ENCODE measurements at regions not wholly inside any gene's neighbourhood (a gene's known extent, or its start where the extent isn't known, plus 50 kb on each side); places are given as distances from the start of the nearest gene placed in this dataset.

DNA sequence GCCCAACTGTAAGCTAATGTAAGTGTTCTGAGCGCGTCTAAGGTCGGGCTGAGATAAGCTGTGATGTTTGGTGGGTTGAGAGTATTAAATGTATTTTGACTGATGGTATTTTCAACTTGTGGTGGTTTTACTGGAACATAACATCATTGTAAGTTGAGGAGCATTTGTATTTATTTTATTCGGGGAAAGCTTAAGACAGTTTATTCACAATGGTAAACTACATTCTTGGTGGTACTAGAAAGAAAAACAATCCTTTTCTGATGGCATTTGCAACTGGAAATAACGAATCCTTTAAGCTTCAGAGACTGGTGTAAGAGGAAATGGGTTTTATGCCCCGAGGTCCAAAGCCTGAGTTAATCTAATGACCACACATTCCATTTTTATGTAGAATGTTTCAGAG lies 283.3 kb upstream of the NETO1 start:
- no peak for ATAC-seq

DNA sequence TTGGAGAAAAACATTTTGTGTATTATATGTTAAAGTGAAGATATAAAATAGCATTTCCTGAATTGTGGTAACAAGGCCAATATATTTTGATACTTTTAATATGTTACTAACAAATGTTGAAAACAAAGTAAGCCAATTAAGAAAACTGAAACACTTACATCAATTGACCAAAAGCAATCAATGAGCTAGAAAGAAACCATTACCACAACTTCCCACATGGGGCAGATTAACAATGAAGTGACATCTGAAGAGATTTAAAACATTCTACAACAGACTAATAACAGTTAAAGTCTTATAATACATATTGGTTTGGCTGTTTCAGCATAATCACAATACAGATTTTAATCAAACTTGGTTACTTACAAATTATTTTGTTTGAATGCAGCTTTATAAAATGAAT lies 282.4 kb upstream of the NETO1 start:
- ATAC-seq = no peak
- TF ChIP-seq ZFP30 (CRISPR knock-in tag; IDR thresholded peaks at IDR 0.05) (no peak), CSDC2 (CRISPR knock-in tag; IDR thresholded peaks at IDR 0.05) (no peak), SNAI2 (CRISPR knock-in tag; IDR thresholded peaks at IDR 0.05) (no peak), BACH2 (CRISPR knock-in tag; IDR thresholded peaks at IDR 0.05; ENCODE audit: borderline replicate concordance) (no peak), ZC3H10 (CRISPR knock-in tag; IDR thresholded peaks at IDR 0.05) (no peak), GLIS3 (CRISPR knock-in tag; IDR thresholded peaks at IDR 0.05) (no peak), ZNF70 (CRISPR knock-in tag; IDR thresholded peaks at IDR 0.05) (no peak), ISL1 (CRISPR knock-in tag; IDR thresholded peaks at IDR 0.05) (no peak), ESRRG (CRISPR knock-in tag; IDR thresholded peaks at IDR 0.05) (no peak), PPARA (CRISPR knock-in tag; IDR thresholded peaks at IDR 0.05; ENCODE audit: borderline replicate concordance) (no peak), TCF4 (CRISPR knock-in tag; IDR thresholded peaks at IDR 0.05; ENCODE audit: borderline replicate concordance) (no peak)
- TF ChIP-seq, protein P1, sequence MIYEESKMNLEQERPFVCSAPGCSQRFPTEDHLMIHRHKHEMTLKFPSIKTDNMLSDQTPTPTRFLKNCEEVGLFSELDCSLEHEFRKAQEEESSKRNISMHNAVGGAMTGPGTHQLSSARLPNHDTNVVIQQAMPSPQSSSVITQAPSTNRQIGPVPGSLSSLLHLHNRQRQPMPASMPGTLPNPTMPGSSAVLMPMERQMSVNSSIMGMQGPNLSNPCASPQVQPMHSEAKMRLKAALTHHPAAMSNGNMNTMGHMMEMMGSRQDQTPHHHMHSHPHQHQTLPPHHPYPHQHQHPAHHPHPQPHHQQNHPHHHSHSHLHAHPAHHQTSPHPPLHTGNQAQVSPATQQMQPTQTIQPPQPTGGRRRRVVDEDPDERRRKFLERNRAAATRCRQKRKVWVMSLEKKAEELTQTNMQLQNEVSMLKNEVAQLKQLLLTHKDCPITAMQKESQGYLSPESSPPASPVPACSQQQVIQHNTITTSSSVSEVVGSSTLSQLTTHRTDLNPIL (CRISPR knock-in tag; IDR thresholded peaks at IDR 0.05; ENCODE audit: low read depth) = no peak
- TF ChIP-seq, protein P2, sequence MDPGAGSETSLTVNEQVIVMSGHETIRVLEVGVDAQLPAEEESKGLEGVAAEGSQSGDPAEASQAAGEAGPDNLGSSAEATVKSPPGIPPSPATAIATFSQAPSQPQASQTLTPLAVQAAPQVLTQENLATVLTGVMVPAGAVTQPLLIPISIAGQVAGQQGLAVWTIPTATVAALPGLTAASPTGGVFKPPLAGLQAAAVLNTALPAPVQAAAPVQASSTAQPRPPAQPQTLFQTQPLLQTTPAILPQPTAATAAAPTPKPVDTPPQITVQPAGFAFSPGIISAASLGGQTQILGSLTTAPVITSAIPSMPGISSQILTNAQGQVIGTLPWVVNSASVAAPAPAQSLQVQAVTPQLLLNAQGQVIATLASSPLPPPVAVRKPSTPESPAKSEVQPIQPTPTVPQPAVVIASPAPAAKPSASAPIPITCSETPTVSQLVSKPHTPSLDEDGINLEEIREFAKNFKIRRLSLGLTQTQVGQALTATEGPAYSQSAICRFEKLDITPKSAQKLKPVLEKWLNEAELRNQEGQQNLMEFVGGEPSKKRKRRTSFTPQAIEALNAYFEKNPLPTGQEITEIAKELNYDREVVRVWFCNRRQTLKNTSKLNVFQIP (CRISPR knock-in tag; IDR thresholded peaks at IDR 0.05; ENCODE audit: borderline replicate concordance, low read depth) = no peak

More for the DNA sequence above, 283.3 kb upstream of the NETO1 start:
- TF ChIP-seq, protein P1 (CRISPR knock-in tag; IDR thresholded peaks at IDR 0.05; ENCODE audit: low read depth) = no peak
- TF ChIP-seq ARNTL (CRISPR knock-in tag; IDR thresholded peaks at IDR 0.05; ENCODE audit: borderline replicate concordance, low read depth) (no peak), ZNF8 (CRISPR knock-in tag; IDR thresholded peaks at IDR 0.05) (no peak), BACH2 (CRISPR knock-in tag; IDR thresholded peaks at IDR 0.05; ENCODE audit: borderline replicate concordance) (no peak), CSDC2 (CRISPR knock-in tag; IDR thresholded peaks at IDR 0.05) (no peak), OSR1 (CRISPR knock-in tag; IDR thresholded peaks at IDR 0.05) (no peak), ZNF70 (CRISPR knock-in tag; IDR thresholded peaks at IDR 0.05) (no peak), ISL1 (CRISPR knock-in tag; IDR thresholded peaks at IDR 0.05) (no peak), ZFP30 (CRISPR knock-in tag; IDR thresholded peaks at IDR 0.05) (no peak)
- TF ChIP-seq, protein P3, sequence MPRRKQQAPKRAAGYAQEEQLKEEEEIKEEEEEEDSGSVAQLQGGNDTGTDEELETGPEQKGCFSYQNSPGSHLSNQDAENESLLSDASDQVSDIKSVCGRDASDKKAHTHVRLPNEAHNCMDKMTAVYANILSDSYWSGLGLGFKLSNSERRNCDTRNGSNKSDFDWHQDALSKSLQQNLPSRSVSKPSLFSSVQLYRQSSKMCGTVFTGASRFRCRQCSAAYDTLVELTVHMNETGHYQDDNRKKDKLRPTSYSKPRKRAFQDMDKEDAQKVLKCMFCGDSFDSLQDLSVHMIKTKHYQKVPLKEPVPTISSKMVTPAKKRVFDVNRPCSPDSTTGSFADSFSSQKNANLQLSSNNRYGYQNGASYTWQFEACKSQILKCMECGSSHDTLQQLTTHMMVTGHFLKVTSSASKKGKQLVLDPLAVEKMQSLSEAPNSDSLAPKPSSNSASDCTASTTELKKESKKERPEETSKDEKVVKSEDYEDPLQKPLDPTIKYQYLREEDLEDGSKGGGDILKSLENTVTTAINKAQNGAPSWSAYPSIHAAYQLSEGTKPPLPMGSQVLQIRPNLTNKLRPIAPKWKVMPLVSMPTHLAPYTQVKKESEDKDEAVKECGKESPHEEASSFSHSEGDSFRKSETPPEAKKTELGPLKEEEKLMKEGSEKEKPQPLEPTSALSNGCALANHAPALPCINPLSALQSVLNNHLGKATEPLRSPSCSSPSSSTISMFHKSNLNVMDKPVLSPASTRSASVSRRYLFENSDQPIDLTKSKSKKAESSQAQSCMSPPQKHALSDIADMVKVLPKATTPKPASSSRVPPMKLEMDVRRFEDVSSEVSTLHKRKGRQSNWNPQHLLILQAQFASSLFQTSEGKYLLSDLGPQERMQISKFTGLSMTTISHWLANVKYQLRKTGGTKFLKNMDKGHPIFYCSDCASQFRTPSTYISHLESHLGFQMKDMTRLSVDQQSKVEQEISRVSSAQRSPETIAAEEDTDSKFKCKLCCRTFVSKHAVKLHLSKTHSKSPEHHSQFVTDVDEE (CRISPR knock-in tag; IDR thresholded peaks at IDR 0.05) = no peak

DNA sequence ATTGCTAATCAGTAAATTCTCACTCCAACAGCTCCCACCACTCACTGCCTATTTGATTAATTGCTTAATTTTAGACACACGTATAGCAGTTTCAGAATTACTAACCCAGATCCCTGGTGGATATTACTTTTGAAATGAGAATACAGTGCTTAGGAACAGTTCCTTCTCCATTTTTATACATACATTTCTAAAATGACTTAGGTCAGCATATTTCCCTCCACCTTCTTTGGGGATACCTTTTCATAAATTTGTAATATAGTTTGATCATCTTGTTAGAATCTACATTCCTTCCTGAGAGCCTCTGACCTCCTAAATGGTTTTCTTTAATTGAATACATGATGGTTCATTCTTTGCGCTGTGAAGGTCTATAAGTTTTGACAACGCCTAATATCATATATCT lies 279.8 kb upstream of the NETO1 start:
- TF ChIP-seq ZC3H10 (CRISPR knock-in tag; IDR thresholded peaks at IDR 0.05) = no peak
- TF ChIP-seq RARB (CRISPR knock-in tag; IDR thresholded peaks at IDR 0.05) = no peak
- TF ChIP-seq, protein P4, sequence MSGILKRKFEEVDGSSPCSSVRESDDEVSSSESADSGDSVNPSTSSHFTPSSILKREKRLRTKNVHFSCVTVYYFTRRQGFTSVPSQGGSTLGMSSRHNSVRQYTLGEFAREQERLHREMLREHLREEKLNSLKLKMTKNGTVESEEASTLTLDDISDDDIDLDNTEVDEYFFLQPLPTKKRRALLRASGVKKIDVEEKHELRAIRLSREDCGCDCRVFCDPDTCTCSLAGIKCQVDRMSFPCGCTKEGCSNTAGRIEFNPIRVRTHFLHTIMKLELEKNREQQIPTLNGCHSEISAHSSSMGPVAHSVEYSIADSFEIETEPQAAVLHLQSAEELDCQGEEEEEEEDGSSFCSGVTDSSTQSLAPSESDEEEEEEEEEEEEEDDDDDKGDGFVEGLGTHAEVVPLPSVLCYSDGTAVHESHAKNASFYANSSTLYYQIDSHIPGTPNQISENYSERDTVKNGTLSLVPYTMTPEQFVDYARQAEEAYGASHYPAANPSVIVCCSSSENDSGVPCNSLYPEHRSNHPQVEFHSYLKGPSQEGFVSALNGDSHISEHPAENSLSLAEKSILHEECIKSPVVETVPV (CRISPR knock-in tag; IDR thresholded peaks at IDR 0.05) = no peak
- TF ChIP-seq ZFP3 (CRISPR knock-in tag; IDR thresholded peaks at IDR 0.05) = no peak
- TF ChIP-seq, protein P5, sequence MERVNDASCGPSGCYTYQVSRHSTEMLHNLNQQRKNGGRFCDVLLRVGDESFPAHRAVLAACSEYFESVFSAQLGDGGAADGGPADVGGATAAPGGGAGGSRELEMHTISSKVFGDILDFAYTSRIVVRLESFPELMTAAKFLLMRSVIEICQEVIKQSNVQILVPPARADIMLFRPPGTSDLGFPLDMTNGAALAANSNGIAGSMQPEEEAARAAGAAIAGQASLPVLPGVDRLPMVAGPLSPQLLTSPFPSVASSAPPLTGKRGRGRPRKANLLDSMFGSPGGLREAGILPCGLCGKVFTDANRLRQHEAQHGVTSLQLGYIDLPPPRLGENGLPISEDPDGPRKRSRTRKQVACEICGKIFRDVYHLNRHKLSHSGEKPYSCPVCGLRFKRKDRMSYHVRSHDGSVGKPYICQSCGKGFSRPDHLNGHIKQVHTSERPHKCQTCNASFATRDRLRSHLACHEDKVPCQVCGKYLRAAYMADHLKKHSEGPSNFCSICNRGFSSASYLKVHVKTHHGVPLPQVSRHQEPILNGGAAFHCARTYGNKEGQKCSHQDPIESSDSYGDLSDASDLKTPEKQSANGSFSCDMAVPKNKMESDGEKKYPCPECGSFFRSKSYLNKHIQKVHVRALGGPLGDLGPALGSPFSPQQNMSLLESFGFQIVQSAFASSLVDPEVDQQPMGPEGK (CRISPR knock-in tag; IDR thresholded peaks at IDR 0.05; ENCODE audit: borderline replicate concordance) = no peak
- no peak for TF ChIP-seq BACH2 (CRISPR knock-in tag; IDR thresholded peaks at IDR 0.05; ENCODE audit: borderline replicate concordance)
- no peak for TF ChIP-seq TCF4 (CRISPR knock-in tag; IDR thresholded peaks at IDR 0.05; ENCODE audit: borderline replicate concordance)
- no peak for TF ChIP-seq ZFP30 (CRISPR knock-in tag; IDR thresholded peaks at IDR 0.05)
- no peak for TF ChIP-seq SNAI2 (CRISPR knock-in tag; IDR thresholded peaks at IDR 0.05)
- no peak for TF ChIP-seq PPARA (CRISPR knock-in tag; IDR thresholded peaks at IDR 0.05; ENCODE audit: borderline replicate concordance)
- TF ChIP-seq CSDC2 (CRISPR knock-in tag; IDR thresholded peaks at IDR 0.05) = no peak
- no peak for TF ChIP-seq TOX (CRISPR knock-in tag; IDR thresholded peaks at IDR 0.05; ENCODE audit: borderline replicate concordance)
- no peak for TF ChIP-seq ZNF565 (CRISPR knock-in tag; conservative IDR thresholded peaks at IDR 0.05; ENCODE audit: low read depth)
- no peak for TF ChIP-seq ZNF8 (CRISPR knock-in tag; IDR thresholded peaks at IDR 0.05)
- TF ChIP-seq ARNTL (CRISPR knock-in tag; IDR thresholded peaks at IDR 0.05; ENCODE audit: borderline replicate concordance, low read depth) = no peak
- no peak for TF ChIP-seq ISL1 (CRISPR knock-in tag; IDR thresholded peaks at IDR 0.05)
- TF ChIP-seq, protein P2 (CRISPR knock-in tag; IDR thresholded peaks at IDR 0.05; ENCODE audit: borderline replicate concordance, low read depth) = no peak
- ATAC-seq = no peak
